GM23338 (cell line): ENCODE measurements at regions not wholly inside any gene's neighbourhood (a gene's known extent, or its start where the extent isn't known, plus 50 kb on each side); places are given as distances from the start of the nearest gene placed in this dataset.

Experiments used
- ATAC-seq: fragments of 200-7000 bp; cut with Tn5 transposase; 3 replicates; pipeline ENCODE4 v1.9.1; 2020
- DNase-seq: peaks from one replicate; pipeline ENCODE4 v3.0.0-alpha.2; 2015; ENCODE audit warnings: low spot score
- H2AFZ ChIP-seq: fragments of 200-600 bp; sonication (generic); 2 replicates; pipeline ENCODE4 v1.8.0; 2016; ENCODE audit warnings: antibody characterized with exemption, mild to moderate bottlenecking, moderate library complexity
- H3F3A ChIP-seq: fragments of 200-600 bp; sonication (generic); replicated peaks from 2 replicates; pipeline ENCODE4 v1.8.0; 2017; ENCODE audit warnings: antibody characterized with exemption, mixed run types, low read depth
- H3K27ac ChIP-seq: fragments of 200-600 bp; sonication (generic); 2 replicates; pipeline ENCODE4 v1.6.1; 2016; ENCODE audit warnings: low read depth
- H3K27me3 ChIP-seq: fragments of 200-600 bp; sonication (generic); 2 replicates; pipeline ENCODE4 v1.8.0; 2016; ENCODE audit warnings: mild to moderate bottlenecking, mixed run types, moderate library complexity; ENCODE audit not compliant: insufficient read depth
- H3K36me3 ChIP-seq: fragments of 200-600 bp; sonication (generic); 2 replicates; pipeline ENCODE4 v1.8.0; 2016; ENCODE audit warnings: mild to moderate bottlenecking; ENCODE audit not compliant: insufficient read depth
- H3K4me1 ChIP-seq: fragments of 200-600 bp; sonication (generic); 2 replicates; pipeline ENCODE4 v1.8.0; 2016; ENCODE audit warnings: mild to moderate bottlenecking, moderate library complexity; ENCODE audit not compliant: insufficient read depth
- H3K4me2 ChIP-seq: fragments of 200-600 bp; sonication (generic); 2 replicates; pipeline ENCODE4 v1.7.1; 2017; ENCODE audit warnings: mixed run types
- H3K4me3 ChIP-seq: fragments of 200-600 bp; sonication (generic); 2 replicates; pipeline ENCODE4 v1.6.1; 2016; ENCODE audit warnings: mixed run types
- H3K79me2 ChIP-seq: fragments of 200-600 bp; sonication (generic); replicated peaks from 2 replicates; pipeline ENCODE4 v1.8.0; 2017; ENCODE audit warnings: mild to moderate bottlenecking; ENCODE audit not compliant: insufficient read depth
- H3K9me2 ChIP-seq: fragments of 200-600 bp; sonication (generic); 2 replicates; pipeline ENCODE4 v1.8.0; 2017; ENCODE audit not compliant: insufficient read depth
- H4K20me1 ChIP-seq: fragments of 200-600 bp; sonication (generic); replicated peaks from 2 replicates; pipeline ENCODE4 v1.8.0; 2017; ENCODE audit warnings: mild to moderate bottlenecking; ENCODE audit not compliant: insufficient read depth
- H3K27ac Mint-ChIP-seq: 2 replicates; pipeline ENCODE4 v1.8.0; 2020; ENCODE audit warnings: inconsistent platforms, mild to moderate bottlenecking, moderate library complexity, mixed read lengths
- H3K27me3 Mint-ChIP-seq: 3 replicates; pipeline ENCODE4 v1.8.0; 2022; ENCODE audit warnings: low read depth, mild to moderate bottlenecking, moderate library complexity, mixed read lengths, inconsistent platforms; ENCODE audit not compliant: insufficient read depth, poor library complexity
- H3K36me3 Mint-ChIP-seq: 3 replicates; pipeline ENCODE4 v1.8.0; 2021; ENCODE audit warnings: low read depth, mild to moderate bottlenecking, inconsistent platforms, moderate library complexity, mixed read lengths
- H3K4me1 Mint-ChIP-seq: 3 replicates; pipeline ENCODE4 v1.8.0; 2020; ENCODE audit warnings: mild to moderate bottlenecking, inconsistent platforms, mixed read lengths
- H3K4me3 Mint-ChIP-seq: 3 replicates; pipeline ENCODE4 v1.8.0; 2021; ENCODE audit warnings: moderate library complexity, mild to moderate bottlenecking, inconsistent platforms, mixed read lengths
- H3K9me3 Mint-ChIP-seq: 3 replicates; pipeline ENCODE4 v1.8.0; 2020; ENCODE audit warnings: moderate library complexity, mild to moderate bottlenecking, inconsistent platforms, mixed read lengths
- CREB1 ChIP-seq: fragments of 250-450 bp; sonication (Bioruptor Pico); IDR thresholded peaks from 2 replicates; pipeline ENCODE4 v1.5.0; 2020; ENCODE audit warnings: low read depth, mild to moderate bottlenecking, moderate library complexity
- NANOG ChIP-seq: IDR thresholded peaks from 2 replicates; pipeline ENCODE4 v1.6.1; 2016; ENCODE audit warnings: antibody characterized with exemption, borderline replicate concordance
- POLR2AphosphoS5 ChIP-seq: IDR thresholded peaks from 2 replicates; pipeline ENCODE4 v1.6.1; 2016; ENCODE audit warnings: antibody characterized with exemption, low read depth
- REST ChIP-seq: IDR thresholded peaks from one replicate; pipeline ENCODE4 v1.6.1; 2018; ENCODE audit warnings: antibody characterized with exemption; ENCODE audit not compliant: unreplicated experiment
- ZNF462 ChIP-seq: fragments of 250-450 bp; sonication (Bioruptor Pico); IDR thresholded peaks from 2 replicates; pipeline ENCODE4 v1.5.0; 2020; ENCODE audit warnings: mild to moderate bottlenecking, moderate library complexity

- TF ChIP-seq ZNF462 (CRISPR knock-in tag) (no peak), REST (no peak), POLR2AphosphoS5 (no peak), NANOG (no peak), CREB1 (no peak)
- no peak for ATAC-seq
- Mint-ChIP-seq H3K36me3 (peaks cover 28% of the 10 kb centered on the region), H3K4me3 (no peak overlapping the region), H3K27me3 (peaks cover 2% of the 10 kb centered on the region), H3K9me3 (peaks cover 13% of the 10 kb centered on the region; the same call in 2 of the 3 replicates), H3K27ac (no peak overlapping the region), H3K4me1 (peaks cover 16% of the 10 kb centered on the region)
- Histone ChIP-seq H3K9me2 (peaks cover 16% of the 10 kb centered on the region), H4K20me1 (no peaks in the 10 kb centered on the region), H3K79me2 (no peaks in the 10 kb centered on the region), H3K4me1 (no peaks in the 10 kb centered on the region), H3F3A (no peaks in the 10 kb centered on the region), H3K27me3 (no peaks in the 10 kb centered on the region), H3K27ac (peak overlapping the region; percentile 36; the same call in 1 of the 2 replicates), H3K4me3 (no peak overlapping the region), H2AFZ (no peak overlapping the region), H3K36me3 (no peaks in the 10 kb centered on the region), H3K4me2 (no peak overlapping the region)
- no peak for DNase-seq
These were observed 774.8 kb upstream of the ID2 start for GRCh38 chr2:7907041-7907440.
